BLaER1 (cell line): ENCODE measurements at regions not wholly inside any gene's neighbourhood (a gene's known extent, or its start where the extent isn't known, plus 50 kb on each side); places are given as distances from the start of the nearest gene placed in this dataset.

Source experiments
- H3K27ac ChIP-seq: shearing (Covaris generic); formaldehyde crosslinking; 2 replicates; pipeline ENCODE4 v1.8.1; 2022
- H3K27me3 ChIP-seq: shearing (Covaris generic); formaldehyde crosslinking; 2 replicates; pipeline ENCODE4 v1.8.1; 2022
- H3K36me3 ChIP-seq: shearing (Covaris generic); formaldehyde crosslinking; 2 replicates; pipeline ENCODE4 v1.8.1; 2022
- H3K4me1 ChIP-seq: shearing (Covaris generic); formaldehyde crosslinking; 2 replicates; pipeline ENCODE4 v1.8.1; 2022
- H3K4me2 ChIP-seq: shearing (Covaris generic); formaldehyde crosslinking; 2 replicates; pipeline ENCODE4 v1.8.1; 2022
- H3K4me3 ChIP-seq: shearing (Covaris generic); formaldehyde crosslinking; 2 replicates; pipeline ENCODE4 v1.8.1; 2022
- H3K9ac ChIP-seq: shearing (Covaris generic); formaldehyde crosslinking; 2 replicates; pipeline ENCODE4 v1.8.1; 2022
- H3K9me3 ChIP-seq: shearing (Covaris generic); formaldehyde crosslinking; 2 replicates; pipeline ENCODE4 v1.8.1; 2022
- H4K20me1 ChIP-seq: shearing (Covaris generic); formaldehyde crosslinking; 2 replicates; pipeline ENCODE4 v1.8.1; 2022
- Cebpa-rat ChIP-seq: shearing (Covaris generic); IDR thresholded peaks from 2 replicates; pipeline ENCODE4 v1.8.1; 2022

DNA sequence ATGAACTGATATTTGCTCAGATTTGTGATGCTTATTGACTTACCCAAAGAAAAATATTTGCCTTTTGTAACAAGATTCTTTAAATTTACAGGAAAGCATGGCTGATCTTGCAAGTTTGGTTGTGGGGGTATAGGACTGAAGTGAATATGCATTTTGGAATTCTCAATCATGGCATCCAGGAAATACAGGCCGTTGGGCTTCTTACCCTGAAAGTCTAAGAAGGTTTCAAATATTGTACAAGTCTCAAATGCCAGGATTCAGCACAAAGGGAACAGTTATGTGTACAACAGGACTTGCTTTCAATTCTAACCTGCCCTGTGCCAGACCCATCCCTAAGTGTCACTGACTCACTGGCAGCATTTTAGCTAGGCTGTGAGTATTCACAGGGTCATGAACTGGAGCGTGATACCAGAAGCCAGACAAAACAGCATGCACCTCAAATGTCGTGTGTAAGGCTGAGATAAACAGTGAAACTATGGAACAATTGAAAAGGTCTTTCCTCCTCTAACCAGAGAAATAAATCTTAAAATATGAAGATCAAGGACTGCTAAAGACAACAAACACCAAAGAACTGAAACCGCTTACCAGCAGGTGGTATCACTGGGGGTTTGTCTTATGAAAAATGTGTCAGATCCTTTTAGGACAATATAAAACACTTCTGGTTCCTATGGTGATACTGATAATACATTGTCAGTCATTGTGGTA, 168.6 kb upstream of the RGMB start:
- peaks cover 15% of the 10 kb centered on the region for H3K9me3 ChIP-seq
- H4K20me1 ChIP-seq: no peaks in the 10 kb centered on the region
- H3K27me3 ChIP-seq: no peaks in the 10 kb centered on the region
- no peaks in the 10 kb centered on the region; the same call in 1 of the 2 replicates for H3K4me1 ChIP-seq
- no peaks in the 10 kb centered on the region for H3K36me3 ChIP-seq
- no peak overlapping the region for H3K9ac ChIP-seq
- TF ChIP-seq Cebpa-rat: no peak
- H3K4me3 ChIP-seq: no peak overlapping the region
- H3K27ac ChIP-seq: no peak overlapping the region
- no peak overlapping the region for H3K4me2 ChIP-seq

DNA sequence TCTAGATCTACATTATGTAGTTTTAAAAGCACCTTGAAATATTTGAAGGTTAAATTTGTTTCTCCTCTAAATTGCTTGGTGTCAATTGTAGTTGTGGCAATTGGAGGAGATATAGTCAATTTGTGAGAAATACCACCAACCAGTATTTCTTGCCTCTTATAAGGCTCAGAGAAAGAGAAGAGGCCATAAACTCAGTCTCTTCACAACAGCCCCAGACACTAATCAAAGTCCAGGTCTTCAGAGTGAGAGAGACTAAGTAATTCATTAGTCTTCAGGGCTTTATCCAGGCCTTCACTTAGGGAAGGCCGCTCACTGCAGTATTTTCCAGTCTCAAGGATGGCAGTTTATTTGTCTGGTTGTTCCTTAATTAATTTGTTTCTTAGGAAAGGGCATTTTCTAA, 168.0 kb upstream of the RGMB start:
- H3K4me1 ChIP-seq: no peaks in the 10 kb centered on the region; the same call in 1 of the 2 replicates
- TF ChIP-seq Cebpa-rat: no peak
- no peaks in the 10 kb centered on the region for H4K20me1 ChIP-seq
- peaks cover 9% of the 10 kb centered on the region for H3K9me3 ChIP-seq
- no peaks in the 10 kb centered on the region for H3K27me3 ChIP-seq
- no peak overlapping the region for H3K4me3 ChIP-seq
- no peak overlapping the region for H3K4me2 ChIP-seq
- no peaks in the 10 kb centered on the region for H3K36me3 ChIP-seq
- H3K9ac ChIP-seq: no peak overlapping the region
- H3K27ac ChIP-seq: no peak overlapping the region

DNA sequence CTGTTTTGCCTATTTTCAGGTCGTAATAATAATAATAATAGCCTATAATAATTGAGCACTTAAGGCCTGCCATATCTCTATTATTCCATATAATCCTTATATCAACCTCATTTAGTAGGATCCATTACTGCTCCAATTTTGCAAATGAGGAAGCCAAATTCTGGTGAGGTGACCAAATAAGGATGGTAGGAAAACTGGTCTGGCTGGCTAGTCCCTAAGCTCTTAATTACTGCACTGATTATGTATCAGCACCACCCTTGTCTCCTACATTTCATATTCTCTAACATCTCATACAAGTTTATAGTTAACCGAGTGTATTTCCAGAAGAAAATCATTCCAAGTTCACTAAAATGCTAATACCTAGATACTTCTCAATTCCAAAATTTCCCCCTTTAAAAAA, 166.5 kb upstream of the RGMB start:
- Histone ChIP-seq H3K27ac (no peak overlapping the region), H3K36me3 (no peaks in the 10 kb centered on the region), H4K20me1 (no peaks in the 10 kb centered on the region), H3K4me3 (no peak overlapping the region), H3K27me3 (no peaks in the 10 kb centered on the region), H3K9ac (no peak overlapping the region), H3K4me2 (no peak overlapping the region), H3K9me3 (no peaks in the 10 kb centered on the region), H3K4me1 (no peaks in the 10 kb centered on the region; the same call in 1 of the 2 replicates)
- no peak for TF ChIP-seq Cebpa-rat

DNA sequence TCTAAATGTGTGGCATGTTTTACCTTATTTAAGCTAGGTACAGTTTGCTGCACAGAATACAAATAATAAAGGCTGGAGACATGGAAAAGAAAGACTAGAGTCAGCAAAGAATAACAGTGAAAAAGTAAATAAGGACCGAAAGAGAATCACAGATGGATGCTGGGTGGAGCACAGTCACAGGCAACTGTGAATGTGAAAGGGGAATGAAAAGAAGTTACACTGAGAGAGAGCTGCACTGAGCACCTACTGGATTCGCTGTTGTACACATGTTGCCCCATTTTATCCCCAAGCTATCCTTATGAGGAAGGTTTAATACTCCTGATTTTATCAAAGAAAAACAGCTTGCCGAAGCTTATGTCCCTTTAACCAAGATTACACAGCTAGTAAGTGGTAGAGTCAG, 165.4 kb upstream of the RGMB start:
- Histone ChIP-seq H3K4me3 (no peak overlapping the region), H4K20me1 (no peaks in the 10 kb centered on the region), H3K9me3 (no peaks in the 10 kb centered on the region), H3K9ac (no peak overlapping the region), H3K4me2 (no peak overlapping the region), H3K4me1 (no peaks in the 10 kb centered on the region), H3K27me3 (no peaks in the 10 kb centered on the region), H3K27ac (no peak overlapping the region), H3K36me3 (no peaks in the 10 kb centered on the region)
- TF ChIP-seq Cebpa-rat: no peak

DNA sequence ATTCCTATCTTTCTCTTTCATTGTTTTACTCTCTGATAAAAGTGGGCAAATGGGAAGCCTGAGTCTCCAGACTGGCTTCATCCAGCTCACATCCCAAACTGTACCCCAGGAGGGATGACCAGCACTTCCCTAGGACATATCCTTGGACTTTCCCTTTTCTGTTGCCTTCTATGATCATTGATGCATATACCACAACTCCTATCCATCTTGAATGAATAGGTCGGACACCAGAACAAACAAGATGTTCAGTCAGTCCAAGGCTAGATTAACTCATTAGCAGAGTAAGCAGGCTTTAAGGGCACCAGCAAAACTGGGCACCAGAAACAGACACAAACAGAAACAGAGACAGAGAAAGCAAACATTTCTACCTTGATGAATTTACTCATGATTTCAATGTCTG, 159.1 kb upstream of the RGMB start:
- Histone ChIP-seq H3K4me1 (no peaks in the 10 kb centered on the region), H3K4me2 (no peak overlapping the region), H3K9ac (no peak overlapping the region), H4K20me1 (no peaks in the 10 kb centered on the region), H3K9me3 (no peaks in the 10 kb centered on the region), H3K4me3 (no peak overlapping the region), H3K27ac (no peak overlapping the region), H3K27me3 (no peaks in the 10 kb centered on the region), H3K36me3 (no peaks in the 10 kb centered on the region)
- no peak for TF ChIP-seq Cebpa-rat

DNA sequence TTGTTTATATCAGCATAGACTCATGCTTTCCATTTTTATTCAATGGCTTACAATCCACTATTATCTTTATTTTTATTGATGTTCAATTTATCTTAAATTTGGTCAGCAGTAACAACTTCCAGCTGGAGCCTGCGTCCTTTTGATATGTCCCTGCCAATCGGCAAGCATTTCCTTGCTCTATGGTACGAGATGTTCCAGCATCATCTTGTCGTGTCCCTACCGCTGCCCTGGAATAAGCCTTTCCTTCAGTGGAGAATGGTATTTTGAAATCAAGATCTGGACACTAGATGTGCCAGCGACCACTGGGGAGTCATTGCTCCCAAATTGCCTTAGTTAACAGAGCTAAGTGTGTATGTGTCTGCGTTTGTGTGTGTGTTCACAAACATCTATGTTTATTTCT, 151.6 kb upstream of the RGMB start:
- no peak for TF ChIP-seq Cebpa-rat
- no peak overlapping the region for H3K4me3 ChIP-seq
- no peaks in the 10 kb centered on the region for H4K20me1 ChIP-seq
- H3K4me1 ChIP-seq: no peaks in the 10 kb centered on the region
- no peaks in the 10 kb centered on the region for H3K27me3 ChIP-seq
- no peak overlapping the region for H3K27ac ChIP-seq
- no peaks in the 10 kb centered on the region for H3K36me3 ChIP-seq
- no peak overlapping the region for H3K9ac ChIP-seq
- no peaks in the 10 kb centered on the region for H3K9me3 ChIP-seq
- H3K4me2 ChIP-seq: no peak overlapping the region

DNA sequence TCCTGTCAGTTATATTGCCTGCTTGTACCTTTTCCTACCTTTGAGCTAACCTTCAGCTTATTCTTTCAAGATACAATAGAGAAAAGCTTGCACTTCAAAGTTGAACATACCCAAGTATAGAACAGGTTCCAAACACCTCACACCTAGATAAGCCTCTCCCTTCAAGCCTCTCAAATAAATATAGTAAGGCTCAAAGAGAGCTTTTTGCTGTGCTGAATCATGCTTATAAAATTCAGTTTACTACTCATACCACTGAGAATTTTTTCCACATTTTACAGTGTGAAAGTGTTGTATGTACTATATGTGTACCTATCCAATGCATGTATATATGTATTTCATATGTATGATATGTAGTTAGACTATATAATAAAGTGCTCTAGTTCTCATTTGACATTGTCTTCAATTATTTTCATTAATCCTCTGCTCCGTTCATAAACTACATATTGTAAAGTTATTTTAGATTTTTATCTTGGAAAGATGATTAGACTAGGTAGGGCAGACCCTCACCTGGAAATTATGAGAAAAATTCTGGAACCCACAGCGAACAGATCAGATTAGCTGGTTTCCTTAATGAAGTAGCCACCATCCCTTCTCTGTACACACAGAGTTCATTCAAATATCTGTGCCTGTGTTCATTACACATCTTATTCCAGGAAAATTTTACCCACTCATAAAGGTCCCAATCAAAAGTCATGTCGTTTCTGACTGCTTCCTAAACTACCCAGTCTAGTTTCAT, 149.2 kb upstream of the RGMB start:
- Histone ChIP-seq H3K27me3 (no peaks in the 10 kb centered on the region), H3K4me2 (no peak overlapping the region), H3K4me3 (no peak overlapping the region), H3K4me1 (no peaks in the 10 kb centered on the region), H3K27ac (no peak overlapping the region), H3K9me3 (no peaks in the 10 kb centered on the region), H3K9ac (no peak overlapping the region), H3K36me3 (no peaks in the 10 kb centered on the region), H4K20me1 (no peaks in the 10 kb centered on the region)
- TF ChIP-seq Cebpa-rat: no peak

DNA sequence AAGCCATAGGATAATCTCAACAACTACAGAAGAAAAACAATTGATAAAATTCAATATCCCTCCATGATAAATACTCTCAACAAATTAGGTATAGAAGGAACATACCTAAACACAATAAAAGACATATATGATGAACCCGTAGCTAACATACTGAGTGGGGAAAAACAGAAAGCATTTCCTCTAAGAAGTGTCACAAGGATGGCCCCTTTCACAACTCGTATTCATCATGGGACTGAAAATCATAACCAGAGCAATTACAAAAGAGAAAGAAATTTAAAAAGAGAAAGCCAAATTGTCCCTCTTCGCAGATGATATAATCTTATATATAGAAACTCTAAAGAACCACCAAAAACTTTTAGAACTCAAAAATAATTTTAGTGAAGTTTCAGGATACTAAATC, 146.3 kb upstream of the RGMB start:
- Histone ChIP-seq H3K4me3 (no peak overlapping the region), H3K36me3 (no peaks in the 10 kb centered on the region), H3K27me3 (no peaks in the 10 kb centered on the region)

DNA sequence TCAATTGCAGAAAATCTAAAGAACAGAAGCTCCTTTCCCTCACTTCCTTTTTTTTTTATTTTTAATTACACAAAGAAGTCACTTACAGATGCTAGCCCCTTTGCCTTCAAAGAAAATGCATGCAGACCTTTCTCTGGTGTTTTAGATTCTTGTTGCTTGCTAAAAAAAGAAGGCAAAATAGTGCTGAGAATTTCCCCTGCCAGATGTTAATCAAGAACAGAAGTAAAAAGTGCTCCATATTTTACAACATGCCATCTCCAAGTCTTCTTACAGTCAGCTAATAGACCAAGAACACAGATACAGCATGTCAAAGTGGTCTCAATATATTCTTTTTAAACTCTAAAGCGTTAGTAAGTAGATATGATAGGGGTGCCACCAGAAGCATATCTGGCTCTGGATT, 142.8 kb upstream of the RGMB start:
- no peaks in the 10 kb centered on the region for H4K20me1 ChIP-seq
- H3K4me1 ChIP-seq: no peaks in the 10 kb centered on the region
- H3K27me3 ChIP-seq: no peaks in the 10 kb centered on the region
- TF ChIP-seq Cebpa-rat: no peak
- no peak overlapping the region for H3K4me3 ChIP-seq
- no peak overlapping the region for H3K27ac ChIP-seq
- H3K4me2 ChIP-seq: no peak overlapping the region
- no peaks in the 10 kb centered on the region for H3K36me3 ChIP-seq
- H3K9me3 ChIP-seq: no peaks in the 10 kb centered on the region
- no peak overlapping the region for H3K9ac ChIP-seq

More for the DNA sequence above, 146.3 kb upstream of the RGMB start:
- Histone ChIP-seq H3K9me3 (no peaks in the 10 kb centered on the region), H3K27ac (no peak overlapping the region), H3K4me1 (no peaks in the 10 kb centered on the region), H3K9ac (no peak overlapping the region), H3K4me2 (no peak overlapping the region), H4K20me1 (no peaks in the 10 kb centered on the region)
- no peak for TF ChIP-seq Cebpa-rat

DNA sequence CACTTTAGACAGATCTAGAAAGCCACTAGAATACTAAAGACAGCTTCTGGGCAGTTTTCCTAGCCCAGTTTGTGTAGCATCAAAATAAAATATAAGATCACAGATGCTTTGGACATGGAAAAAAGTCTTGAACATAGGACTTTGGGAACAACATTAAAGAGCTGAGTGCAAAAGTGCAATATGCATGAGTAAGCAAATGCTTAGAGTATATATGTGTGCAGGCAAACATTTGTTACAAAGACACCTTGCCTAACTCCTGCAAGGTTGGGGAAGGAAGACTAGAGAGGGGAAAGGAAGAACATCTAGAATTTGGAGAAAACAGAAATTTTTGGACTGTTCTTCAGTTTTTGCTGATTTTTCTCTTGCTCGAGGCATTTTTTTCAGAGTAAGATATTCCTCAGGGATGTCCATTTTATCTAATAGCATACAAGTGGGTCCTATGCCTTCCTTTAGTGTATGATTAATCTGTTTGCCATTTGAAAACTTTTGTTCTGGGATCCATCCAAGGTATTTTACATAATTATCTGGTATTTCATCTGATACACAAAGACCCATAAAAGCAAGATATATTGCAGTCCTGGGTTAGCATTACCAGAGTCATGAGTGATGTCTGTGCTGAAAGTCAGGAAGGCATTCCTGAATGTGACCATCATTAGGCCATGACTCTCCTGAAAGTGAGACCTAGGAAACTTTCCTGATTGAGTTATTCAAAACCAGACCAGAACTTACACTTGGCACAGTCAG, 142.0 kb upstream of the RGMB start:
- no peak for TF ChIP-seq Cebpa-rat
- H3K4me1 ChIP-seq: no peaks in the 10 kb centered on the region
- H3K27me3 ChIP-seq: no peaks in the 10 kb centered on the region
- no peak overlapping the region for H3K9ac ChIP-seq
- H3K4me2 ChIP-seq: no peak overlapping the region
- no peaks in the 10 kb centered on the region for H4K20me1 ChIP-seq
- H3K27ac ChIP-seq: no peak overlapping the region
- no peaks in the 10 kb centered on the region for H3K9me3 ChIP-seq
- H3K4me3 ChIP-seq: no peak overlapping the region
- H3K36me3 ChIP-seq: no peaks in the 10 kb centered on the region
